ENCODE measurements at regions not wholly inside any gene's neighbourhood (a gene's known extent, or its start where the extent isn't known, plus 50 kb on each side); places are given as distances from the start of the nearest gene placed in this dataset.

DNA sequence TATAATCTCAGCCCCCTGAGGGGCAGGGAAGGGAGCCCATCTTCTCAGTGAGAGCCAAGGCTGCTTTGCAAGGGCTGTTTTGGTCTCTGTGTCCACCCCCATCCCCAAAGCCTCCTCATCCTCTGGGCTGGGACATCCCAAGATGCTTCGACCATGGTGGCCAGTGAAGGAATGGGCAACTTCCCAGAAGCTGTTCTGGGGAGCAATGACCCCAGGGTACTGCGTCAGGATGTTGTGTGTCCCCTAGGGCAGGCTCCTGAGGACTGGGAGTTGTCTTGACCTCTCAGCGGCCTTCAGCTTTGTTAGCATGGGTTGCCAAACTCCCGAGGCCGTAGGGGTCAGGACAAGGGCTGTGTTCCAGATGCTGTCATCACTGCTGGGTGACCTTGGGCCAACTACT is 238.4 kb upstream of the POU3F1 start:
- no peak for DNase-seq (ENCODE audit: low spot score)
- POLR2A ChIA-PET: no interaction called here
- CTCF ChIA-PET: interaction anchor here (0.7 to 3.0 kb wide), 4 partner anchors 12 to 256 kb away, joined by 3 to 11 read pairs (median 3); no protein-coding TSS in a partner anchor
- TF ChIP-seq, protein P1, sequence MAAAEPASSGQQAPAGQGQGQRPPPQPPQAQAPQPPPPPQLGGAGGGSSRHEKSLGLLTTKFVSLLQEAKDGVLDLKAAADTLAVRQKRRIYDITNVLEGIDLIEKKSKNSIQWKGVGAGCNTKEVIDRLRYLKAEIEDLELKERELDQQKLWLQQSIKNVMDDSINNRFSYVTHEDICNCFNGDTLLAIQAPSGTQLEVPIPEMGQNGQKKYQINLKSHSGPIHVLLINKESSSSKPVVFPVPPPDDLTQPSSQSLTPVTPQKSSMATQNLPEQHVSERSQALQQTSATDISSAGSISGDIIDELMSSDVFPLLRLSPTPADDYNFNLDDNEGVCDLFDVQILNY (CRISPR knock-in tag; IDR thresholded peaks at IDR 0.05): no peak
- peak; percentile 43; the same call in 1 of the 2 replicates for TF ChIP-seq ZNF423 (CRISPR knock-in tag; IDR thresholded peaks at IDR 0.05)
- peaks cover 48% of the 10 kb centered on the region for H3K4me1 Mint-ChIP-seq
- peaks cover 5% of the 10 kb centered on the region for H3K36me3 Mint-ChIP-seq
- no peak overlapping the region for H3K27ac Mint-ChIP-seq
- ATAC-seq: no peak
- H3K4me3 Mint-ChIP-seq: no peak overlapping the region
- peaks cover 2% of the 10 kb centered on the region for H3K27me3 Mint-ChIP-seq (ENCODE audit: low read depth)
- peaks cover 19% of the 10 kb centered on the region for H3K9me3 Mint-ChIP-seq

DNA sequence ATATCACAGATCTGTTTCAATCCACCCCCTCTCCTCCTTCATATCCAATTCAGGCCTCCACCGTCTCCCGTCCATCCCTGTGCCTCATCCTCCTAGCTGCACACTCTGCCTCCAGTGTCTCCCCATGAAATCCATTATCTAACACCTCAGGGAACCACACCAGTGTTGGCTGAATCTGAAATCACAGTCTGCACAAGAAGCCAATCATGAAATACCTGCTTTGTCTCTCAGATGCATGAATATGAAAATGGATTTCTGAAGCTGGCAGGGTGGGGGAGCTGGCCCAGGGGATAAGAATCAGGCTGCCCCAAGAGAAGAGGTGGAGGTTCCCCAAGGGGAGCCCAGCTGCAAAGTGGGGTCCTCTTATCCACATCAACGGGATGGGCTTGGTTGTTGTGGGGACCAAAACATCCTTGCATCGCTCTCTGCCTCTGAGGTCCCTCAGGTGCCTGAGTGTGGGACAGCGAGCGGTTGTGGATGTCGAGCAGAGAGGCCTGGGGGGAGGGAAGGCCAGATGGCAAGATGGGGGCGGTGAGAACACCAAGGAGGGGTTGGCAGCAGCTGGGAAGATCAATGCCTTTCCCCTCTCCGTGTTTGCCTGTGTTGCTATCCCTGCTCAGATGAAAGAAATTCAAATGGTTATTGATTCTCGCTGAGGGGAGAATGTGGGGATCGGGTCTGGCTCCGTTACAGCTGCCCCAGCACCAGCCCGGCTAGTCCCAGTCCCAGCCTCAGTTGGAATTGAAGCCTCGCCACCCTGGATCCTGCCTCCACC is 237.3 kb upstream of the POU3F1 start:
- ATAC-seq: no peak
- TF ChIP-seq RELA (CRISPR knock-in tag; IDR thresholded peaks at IDR 0.05; ENCODE audit: borderline replicate concordance): no peak
- TF ChIP-seq, protein P2, sequence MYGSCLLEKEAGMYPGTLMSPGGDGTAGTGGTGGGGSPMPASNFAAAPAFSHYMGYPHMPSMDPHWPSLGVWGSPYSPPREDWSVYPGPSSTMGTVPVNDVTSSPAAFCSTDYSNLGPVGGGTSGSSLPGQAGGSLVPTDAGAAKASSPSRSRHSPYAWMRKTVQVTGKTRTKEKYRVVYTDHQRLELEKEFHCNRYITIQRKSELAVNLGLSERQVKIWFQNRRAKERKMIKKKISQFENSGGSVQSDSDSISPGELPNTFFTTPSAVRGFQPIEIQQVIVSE (CRISPR knock-in tag; IDR thresholded peaks at IDR 0.05; ENCODE audit: borderline replicate concordance): no peak
- TF ChIP-seq, protein P3, sequence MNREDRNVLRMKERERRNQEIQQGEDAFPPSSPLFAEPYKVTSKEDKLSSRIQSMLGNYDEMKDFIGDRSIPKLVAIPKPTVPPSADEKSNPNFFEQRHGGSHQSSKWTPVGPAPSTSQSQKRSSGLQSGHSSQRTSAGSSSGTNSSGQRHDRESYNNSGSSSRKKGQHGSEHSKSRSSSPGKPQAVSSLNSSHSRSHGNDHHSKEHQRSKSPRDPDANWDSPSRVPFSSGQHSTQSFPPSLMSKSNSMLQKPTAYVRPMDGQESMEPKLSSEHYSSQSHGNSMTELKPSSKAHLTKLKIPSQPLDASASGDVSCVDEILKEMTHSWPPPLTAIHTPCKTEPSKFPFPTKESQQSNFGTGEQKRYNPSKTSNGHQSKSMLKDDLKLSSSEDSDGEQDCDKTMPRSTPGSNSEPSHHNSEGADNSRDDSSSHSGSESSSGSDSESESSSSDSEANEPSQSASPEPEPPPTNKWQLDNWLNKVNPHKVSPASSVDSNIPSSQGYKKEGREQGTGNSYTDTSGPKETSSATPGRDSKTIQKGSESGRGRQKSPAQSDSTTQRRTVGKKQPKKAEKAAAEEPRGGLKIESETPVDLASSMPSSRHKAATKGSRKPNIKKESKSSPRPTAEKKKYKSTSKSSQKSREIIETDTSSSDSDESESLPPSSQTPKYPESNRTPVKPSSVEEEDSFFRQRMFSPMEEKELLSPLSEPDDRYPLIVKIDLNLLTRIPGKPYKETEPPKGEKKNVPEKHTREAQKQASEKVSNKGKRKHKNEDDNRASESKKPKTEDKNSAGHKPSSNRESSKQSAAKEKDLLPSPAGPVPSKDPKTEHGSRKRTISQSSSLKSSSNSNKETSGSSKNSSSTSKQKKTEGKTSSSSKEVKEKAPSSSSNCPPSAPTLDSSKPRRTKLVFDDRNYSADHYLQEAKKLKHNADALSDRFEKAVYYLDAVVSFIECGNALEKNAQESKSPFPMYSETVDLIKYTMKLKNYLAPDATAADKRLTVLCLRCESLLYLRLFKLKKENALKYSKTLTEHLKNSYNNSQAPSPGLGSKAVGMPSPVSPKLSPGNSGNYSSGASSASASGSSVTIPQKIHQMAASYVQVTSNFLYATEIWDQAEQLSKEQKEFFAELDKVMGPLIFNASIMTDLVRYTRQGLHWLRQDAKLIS (CRISPR knock-in tag; IDR thresholded peaks at IDR 0.05; ENCODE audit: borderline replicate concordance): no peak
- TF ChIP-seq GRHL2 (CRISPR knock-in tag; IDR thresholded peaks at IDR 0.05; ENCODE audit: insufficient replicate concordance, severe bottlenecking): no peak
- no peak for TF ChIP-seq ZNF423 (CRISPR knock-in tag; IDR thresholded peaks at IDR 0.05)
- no peak for TF ChIP-seq TEAD1 (CRISPR knock-in tag; IDR thresholded peaks at IDR 0.05)
- TF ChIP-seq HMGA2 (CRISPR knock-in tag; IDR thresholded peaks at IDR 0.05): no peak
- no peak for TF ChIP-seq CBFB (CRISPR knock-in tag; IDR thresholded peaks at IDR 0.05; ENCODE audit: low read depth)
- TF ChIP-seq, protein P4, sequence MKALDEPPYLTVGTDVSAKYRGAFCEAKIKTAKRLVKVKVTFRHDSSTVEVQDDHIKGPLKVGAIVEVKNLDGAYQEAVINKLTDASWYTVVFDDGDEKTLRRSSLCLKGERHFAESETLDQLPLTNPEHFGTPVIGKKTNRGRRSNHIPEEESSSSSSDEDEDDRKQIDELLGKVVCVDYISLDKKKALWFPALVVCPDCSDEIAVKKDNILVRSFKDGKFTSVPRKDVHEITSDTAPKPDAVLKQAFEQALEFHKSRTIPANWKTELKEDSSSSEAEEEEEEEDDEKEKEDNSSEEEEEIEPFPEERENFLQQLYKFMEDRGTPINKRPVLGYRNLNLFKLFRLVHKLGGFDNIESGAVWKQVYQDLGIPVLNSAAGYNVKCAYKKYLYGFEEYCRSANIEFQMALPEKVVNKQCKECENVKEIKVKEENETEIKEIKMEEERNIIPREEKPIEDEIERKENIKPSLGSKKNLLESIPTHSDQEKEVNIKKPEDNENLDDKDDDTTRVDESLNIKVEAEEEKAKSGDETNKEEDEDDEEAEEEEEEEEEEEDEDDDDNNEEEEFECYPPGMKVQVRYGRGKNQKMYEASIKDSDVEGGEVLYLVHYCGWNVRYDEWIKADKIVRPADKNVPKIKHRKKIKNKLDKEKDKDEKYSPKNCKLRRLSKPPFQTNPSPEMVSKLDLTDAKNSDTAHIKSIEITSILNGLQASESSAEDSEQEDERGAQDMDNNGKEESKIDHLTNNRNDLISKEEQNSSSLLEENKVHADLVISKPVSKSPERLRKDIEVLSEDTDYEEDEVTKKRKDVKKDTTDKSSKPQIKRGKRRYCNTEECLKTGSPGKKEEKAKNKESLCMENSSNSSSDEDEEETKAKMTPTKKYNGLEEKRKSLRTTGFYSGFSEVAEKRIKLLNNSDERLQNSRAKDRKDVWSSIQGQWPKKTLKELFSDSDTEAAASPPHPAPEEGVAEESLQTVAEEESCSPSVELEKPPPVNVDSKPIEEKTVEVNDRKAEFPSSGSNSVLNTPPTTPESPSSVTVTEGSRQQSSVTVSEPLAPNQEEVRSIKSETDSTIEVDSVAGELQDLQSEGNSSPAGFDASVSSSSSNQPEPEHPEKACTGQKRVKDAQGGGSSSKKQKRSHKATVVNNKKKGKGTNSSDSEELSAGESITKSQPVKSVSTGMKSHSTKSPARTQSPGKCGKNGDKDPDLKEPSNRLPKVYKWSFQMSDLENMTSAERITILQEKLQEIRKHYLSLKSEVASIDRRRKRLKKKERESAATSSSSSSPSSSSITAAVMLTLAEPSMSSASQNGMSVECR (CRISPR knock-in tag; IDR thresholded peaks at IDR 0.05; ENCODE audit: borderline replicate concordance): no peak
- TF ChIP-seq, protein P5, sequence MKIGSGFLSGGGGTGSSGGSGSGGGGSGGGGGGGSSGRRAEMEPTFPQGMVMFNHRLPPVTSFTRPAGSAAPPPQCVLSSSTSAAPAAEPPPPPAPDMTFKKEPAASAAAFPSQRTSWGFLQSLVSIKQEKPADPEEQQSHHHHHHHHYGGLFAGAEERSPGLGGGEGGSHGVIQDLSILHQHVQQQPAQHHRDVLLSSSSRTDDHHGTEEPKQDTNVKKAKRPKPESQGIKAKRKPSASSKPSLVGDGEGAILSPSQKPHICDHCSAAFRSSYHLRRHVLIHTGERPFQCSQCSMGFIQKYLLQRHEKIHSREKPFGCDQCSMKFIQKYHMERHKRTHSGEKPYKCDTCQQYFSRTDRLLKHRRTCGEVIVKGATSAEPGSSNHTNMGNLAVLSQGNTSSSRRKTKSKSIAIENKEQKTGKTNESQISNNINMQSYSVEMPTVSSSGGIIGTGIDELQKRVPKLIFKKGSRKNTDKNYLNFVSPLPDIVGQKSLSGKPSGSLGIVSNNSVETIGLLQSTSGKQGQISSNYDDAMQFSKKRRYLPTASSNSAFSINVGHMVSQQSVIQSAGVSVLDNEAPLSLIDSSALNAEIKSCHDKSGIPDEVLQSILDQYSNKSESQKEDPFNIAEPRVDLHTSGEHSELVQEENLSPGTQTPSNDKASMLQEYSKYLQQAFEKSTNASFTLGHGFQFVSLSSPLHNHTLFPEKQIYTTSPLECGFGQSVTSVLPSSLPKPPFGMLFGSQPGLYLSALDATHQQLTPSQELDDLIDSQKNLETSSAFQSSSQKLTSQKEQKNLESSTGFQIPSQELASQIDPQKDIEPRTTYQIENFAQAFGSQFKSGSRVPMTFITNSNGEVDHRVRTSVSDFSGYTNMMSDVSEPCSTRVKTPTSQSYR (CRISPR knock-in tag; IDR thresholded peaks at IDR 0.05): no peak
- TF ChIP-seq, protein P6, sequence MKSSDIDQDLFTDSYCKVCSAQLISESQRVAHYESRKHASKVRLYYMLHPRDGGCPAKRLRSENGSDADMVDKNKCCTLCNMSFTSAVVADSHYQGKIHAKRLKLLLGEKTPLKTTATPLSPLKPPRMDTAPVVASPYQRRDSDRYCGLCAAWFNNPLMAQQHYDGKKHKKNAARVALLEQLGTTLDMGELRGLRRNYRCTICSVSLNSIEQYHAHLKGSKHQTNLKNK (CRISPR knock-in tag; IDR thresholded peaks at IDR 0.05): no peak
- TF ChIP-seq NFATC4 (CRISPR knock-in tag; IDR thresholded peaks at IDR 0.05): no peak
- TF ChIP-seq ZBTB21 (CRISPR knock-in tag; IDR thresholded peaks at IDR 0.05; ENCODE audit: borderline replicate concordance): no peak
- no peak for TF ChIP-seq FOXJ3 (CRISPR knock-in tag; IDR thresholded peaks at IDR 0.05; ENCODE audit: borderline replicate concordance)
- no peak for TF ChIP-seq ZNF671 (CRISPR knock-in tag; IDR thresholded peaks at IDR 0.05)
- TF ChIP-seq, protein P7, sequence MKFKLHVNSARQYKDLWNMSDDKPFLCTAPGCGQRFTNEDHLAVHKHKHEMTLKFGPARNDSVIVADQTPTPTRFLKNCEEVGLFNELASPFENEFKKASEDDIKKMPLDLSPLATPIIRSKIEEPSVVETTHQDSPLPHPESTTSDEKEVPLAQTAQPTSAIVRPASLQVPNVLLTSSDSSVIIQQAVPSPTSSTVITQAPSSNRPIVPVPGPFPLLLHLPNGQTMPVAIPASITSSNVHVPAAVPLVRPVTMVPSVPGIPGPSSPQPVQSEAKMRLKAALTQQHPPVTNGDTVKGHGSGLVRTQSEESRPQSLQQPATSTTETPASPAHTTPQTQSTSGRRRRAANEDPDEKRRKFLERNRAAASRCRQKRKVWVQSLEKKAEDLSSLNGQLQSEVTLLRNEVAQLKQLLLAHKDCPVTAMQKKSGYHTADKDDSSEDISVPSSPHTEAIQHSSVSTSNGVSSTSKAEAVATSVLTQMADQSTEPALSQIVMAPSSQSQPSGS (CRISPR knock-in tag; IDR thresholded peaks at IDR 0.05; ENCODE audit: borderline replicate concordance, low read depth): no peak
- no peak for TF ChIP-seq ELF4 (CRISPR knock-in tag; IDR thresholded peaks at IDR 0.05; ENCODE audit: low read depth)
- no peak for TF ChIP-seq OVOL2 (CRISPR knock-in tag; IDR thresholded peaks at IDR 0.05; ENCODE audit: borderline replicate concordance)
- DNase-seq (ENCODE audit: low spot score): no peak
- Mint-ChIP-seq H3K4me3 (no peak overlapping the region), H3K27ac (no peak overlapping the region), H3K27me3 (ENCODE audit: low read depth) (peaks cover 7% of the 10 kb centered on the region), H3K4me1 (peaks cover 48% of the 10 kb centered on the region), H3K9me3 (peaks cover 29% of the 10 kb centered on the region), H3K36me3 (peaks cover 16% of the 10 kb centered on the region)
- ChIA-PET POLR2A (no interaction called here), CTCF (interaction anchor here (1.0 kb wide), 1 partner anchor 64 kb away, joined by 3 read pairs; no protein-coding TSS in a partner anchor)

All from WTC11 (cell line).